NCI-H1436 (cell line): ENCODE measurements at regions not wholly inside any gene's neighbourhood (a gene's known extent, or its start where the extent isn't known, plus 50 kb on each side); places are given as distances from the start of the nearest gene placed in this dataset.

Experiments
- DNase-seq: peaks from one replicate; lab custom pipeline; 2025; lab: John Stamatoyannopoulos, UW

DNA sequence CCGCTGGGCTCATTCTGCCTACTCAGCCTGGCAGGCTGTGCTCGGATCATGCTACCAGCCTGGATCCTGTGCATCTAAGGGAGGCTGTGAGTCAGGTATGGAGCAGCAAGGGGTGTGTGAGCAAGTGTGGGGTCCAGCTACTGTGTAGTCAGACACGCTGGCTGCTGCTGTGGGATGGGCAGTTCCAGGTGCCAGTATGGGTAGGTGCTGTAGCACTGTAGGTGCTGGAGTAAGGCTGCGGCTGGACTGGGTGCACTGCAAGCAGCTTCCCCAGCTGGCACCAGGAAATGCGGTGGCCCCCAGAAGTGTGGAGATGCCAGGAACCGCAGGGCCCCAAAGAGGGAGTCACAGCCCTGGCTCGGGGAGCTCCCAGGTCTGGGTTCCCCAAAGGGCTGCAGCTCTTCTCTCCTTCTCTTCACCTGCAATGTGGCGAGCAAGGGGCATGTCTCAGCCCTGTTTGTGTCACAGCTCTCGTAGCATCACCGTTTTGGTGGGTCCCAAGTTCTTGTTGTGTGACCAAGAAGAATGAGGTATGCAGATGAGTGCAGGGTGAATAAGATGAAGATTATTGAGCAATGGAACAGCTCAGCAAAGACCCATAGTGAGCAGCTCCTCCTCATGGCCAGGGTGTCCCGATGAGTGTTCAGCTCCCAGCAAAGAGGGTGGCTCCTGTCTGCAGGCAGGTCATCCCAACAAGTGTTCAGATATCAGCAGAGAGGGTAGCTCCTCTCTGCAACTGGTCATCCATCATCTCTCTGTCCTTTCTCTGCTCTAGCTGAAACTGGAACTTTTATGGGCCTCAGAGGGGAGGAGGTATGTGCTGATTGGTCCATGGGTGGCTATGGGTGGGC is 462.9 kb downstream of the TBC1D22A start:
- no peak for DNase-seq
